ENCODE measurements at regions not wholly inside any gene's neighbourhood (a gene's known extent, or its start where the extent isn't known, plus 50 kb on each side); places are given as distances from the start of the nearest gene placed in this dataset.

DNA sequence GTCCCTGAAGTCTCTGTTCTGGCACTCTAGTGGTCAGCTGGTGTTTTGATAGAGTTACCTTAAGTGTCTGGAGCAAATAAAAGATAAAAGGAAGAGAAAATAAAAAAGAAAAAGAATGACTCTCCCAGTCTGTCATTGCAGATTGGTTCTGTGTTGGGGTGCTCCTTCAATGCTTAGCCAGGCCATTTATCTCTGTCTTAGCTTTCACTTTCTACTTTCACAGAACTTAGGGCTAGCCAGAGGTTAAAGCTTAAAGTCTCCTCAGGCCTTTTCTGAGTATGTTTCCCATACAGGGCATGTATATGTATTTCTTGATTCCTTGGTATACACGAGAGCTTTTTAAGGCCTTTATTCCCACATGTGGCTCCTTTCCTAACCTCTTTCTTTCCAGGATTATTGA is 83.1 kb upstream of the TEX13D start:
- CTCF ChIA-PET, result no interaction called here
- Histone ChIP-seq H3K27ac (ENCODE audit: low read depth, low read length) (no peak overlapping the region), H3K4me3 (ENCODE audit: low read depth, low read length) (no peak overlapping the region), H3K9me3 (ENCODE audit: control insufficient read depth, insufficient read depth, low read length) (no peaks in the 10 kb centered on the region), H3K27me3 (ENCODE audit: control insufficient read depth, insufficient read depth, low read length) (no peaks in the 10 kb centered on the region)
- TF ChIP-seq, protein P1, sequence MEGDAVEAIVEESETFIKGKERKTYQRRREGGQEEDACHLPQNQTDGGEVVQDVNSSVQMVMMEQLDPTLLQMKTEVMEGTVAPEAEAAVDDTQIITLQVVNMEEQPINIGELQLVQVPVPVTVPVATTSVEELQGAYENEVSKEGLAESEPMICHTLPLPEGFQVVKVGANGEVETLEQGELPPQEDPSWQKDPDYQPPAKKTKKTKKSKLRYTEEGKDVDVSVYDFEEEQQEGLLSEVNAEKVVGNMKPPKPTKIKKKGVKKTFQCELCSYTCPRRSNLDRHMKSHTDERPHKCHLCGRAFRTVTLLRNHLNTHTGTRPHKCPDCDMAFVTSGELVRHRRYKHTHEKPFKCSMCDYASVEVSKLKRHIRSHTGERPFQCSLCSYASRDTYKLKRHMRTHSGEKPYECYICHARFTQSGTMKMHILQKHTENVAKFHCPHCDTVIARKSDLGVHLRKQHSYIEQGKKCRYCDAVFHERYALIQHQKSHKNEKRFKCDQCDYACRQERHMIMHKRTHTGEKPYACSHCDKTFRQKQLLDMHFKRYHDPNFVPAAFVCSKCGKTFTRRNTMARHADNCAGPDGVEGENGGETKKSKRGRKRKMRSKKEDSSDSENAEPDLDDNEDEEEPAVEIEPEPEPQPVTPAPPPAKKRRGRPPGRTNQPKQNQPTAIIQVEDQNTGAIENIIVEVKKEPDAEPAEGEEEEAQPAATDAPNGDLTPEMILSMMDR (IDR thresholded peaks at IDR 0.05; ENCODE audit: low read depth, low read length), result no peak
- POLR2A ChIA-PET, result no interaction called here
- no peak for DNase-seq (ENCODE audit: low read depth, low spot score)

DNA sequence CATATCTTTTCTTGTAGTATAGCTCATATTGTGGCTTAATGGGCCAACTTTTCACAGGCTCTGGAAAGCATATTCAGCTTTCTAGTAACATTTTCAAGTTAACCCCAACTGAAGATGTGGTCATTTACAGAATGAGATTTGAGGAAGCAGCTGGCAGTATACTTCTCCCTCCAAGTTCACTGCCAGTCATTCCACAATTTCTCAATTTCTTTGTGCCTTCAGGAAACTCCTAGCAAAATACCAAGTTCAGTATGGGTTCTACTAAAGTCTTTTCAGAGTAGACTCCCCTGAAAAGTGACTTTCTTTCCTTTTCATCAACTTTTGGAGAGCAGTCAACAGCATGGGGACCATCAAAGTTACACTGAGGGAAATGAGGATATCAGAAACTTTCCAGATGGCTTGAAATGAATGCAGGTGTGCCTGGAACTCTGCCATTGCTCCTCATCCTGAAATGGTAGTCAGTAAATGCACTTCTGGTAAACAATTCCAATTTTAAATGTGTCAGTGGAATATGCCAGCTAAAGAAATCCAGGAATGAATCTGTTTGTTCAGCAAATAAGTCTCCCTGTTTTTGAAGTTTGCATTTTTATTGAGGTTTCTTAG is 81.5 kb upstream of the TEX13D start:
- ChIA-PET CTCF (no interaction called here), POLR2A (no interaction called here)
- DNase-seq (ENCODE audit: low read depth, low spot score), result no peak
- Histone ChIP-seq H3K4me3 (ENCODE audit: low read depth, low read length) (no peak overlapping the region), H3K27ac (ENCODE audit: low read depth, low read length) (no peak overlapping the region), H3K9me3 (ENCODE audit: control insufficient read depth, insufficient read depth, low read length) (no peaks in the 10 kb centered on the region), H3K27me3 (ENCODE audit: control insufficient read depth, insufficient read depth, low read length) (no peaks in the 10 kb centered on the region)
- TF ChIP-seq, protein P1 (IDR thresholded peaks at IDR 0.05; ENCODE audit: low read depth, low read length), result no peak

DNA sequence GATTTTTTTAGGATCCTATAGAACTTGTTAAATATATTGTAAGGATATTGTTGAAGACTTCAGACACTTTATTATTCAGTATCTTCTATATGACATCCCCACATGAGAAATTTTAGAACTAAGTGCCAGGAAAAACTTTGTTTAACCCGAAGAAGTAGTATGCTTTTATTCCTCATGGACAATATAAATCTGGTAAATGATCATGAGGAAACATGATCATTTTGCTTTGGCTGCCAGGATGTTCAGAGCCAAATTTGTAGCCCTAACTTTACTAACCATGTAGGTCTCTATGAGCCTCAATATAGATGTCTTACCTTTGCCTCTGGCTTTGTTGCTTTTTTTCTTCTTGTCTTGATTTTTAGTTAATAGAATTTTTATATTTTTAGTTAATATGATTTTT is 77.8 kb upstream of the TEX13D start:
- ChIA-PET CTCF (interaction anchor here (0.6 kb wide), 1 partner anchor 385 kb away, joined by 3 read pairs; no protein-coding TSS in a partner anchor), POLR2A (no interaction called here)
- DNase-seq (ENCODE audit: low read depth, low spot score), result no peak
- Histone ChIP-seq H3K4me3 (ENCODE audit: low read depth, low read length) (no peak overlapping the region), H3K9me3 (ENCODE audit: control insufficient read depth, insufficient read depth, low read length) (no peaks in the 10 kb centered on the region), H3K27ac (ENCODE audit: low read depth, low read length) (no peak overlapping the region), H3K27me3 (ENCODE audit: control insufficient read depth, insufficient read depth, low read length) (no peaks in the 10 kb centered on the region)
- TF ChIP-seq, protein P1 (IDR thresholded peaks at IDR 0.05; ENCODE audit: low read depth, low read length), result no peak

DNA sequence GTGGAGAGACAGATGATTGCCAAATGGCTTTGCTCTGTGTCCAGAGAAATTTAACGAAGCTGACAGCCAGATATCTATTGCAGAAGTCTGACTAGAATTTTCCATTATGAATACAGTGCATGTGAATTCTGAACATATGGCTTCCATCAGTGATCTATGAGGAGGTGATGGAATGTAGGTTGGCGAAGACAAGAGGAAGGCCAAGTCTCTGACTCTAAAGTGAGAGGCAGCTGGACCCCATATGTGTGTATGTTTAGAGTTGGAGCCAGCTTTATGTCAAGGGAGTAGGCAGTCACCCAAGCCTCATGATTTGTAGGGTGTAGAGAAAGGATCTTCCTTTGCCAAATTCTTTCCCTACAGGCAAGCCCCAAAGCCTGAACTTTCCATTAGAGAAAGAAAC is 76.2 kb upstream of the TEX13D start:
- no peak overlapping the region for H3K27ac ChIP-seq (ENCODE audit: low read depth, low read length)
- ChIA-PET POLR2A (no interaction called here), CTCF (no interaction called here)
- H3K9me3 ChIP-seq (ENCODE audit: control insufficient read depth, insufficient read depth, low read length), result no peaks in the 10 kb centered on the region
- H3K4me3 ChIP-seq (ENCODE audit: low read depth, low read length), result no peak overlapping the region
- DNase-seq (ENCODE audit: low read depth, low spot score), result peak; percentile 1
- H3K27me3 ChIP-seq (ENCODE audit: control insufficient read depth, insufficient read depth, low read length), result no peaks in the 10 kb centered on the region
- TF ChIP-seq, protein P1 (IDR thresholded peaks at IDR 0.05; ENCODE audit: low read depth, low read length), result no peak

DNA sequence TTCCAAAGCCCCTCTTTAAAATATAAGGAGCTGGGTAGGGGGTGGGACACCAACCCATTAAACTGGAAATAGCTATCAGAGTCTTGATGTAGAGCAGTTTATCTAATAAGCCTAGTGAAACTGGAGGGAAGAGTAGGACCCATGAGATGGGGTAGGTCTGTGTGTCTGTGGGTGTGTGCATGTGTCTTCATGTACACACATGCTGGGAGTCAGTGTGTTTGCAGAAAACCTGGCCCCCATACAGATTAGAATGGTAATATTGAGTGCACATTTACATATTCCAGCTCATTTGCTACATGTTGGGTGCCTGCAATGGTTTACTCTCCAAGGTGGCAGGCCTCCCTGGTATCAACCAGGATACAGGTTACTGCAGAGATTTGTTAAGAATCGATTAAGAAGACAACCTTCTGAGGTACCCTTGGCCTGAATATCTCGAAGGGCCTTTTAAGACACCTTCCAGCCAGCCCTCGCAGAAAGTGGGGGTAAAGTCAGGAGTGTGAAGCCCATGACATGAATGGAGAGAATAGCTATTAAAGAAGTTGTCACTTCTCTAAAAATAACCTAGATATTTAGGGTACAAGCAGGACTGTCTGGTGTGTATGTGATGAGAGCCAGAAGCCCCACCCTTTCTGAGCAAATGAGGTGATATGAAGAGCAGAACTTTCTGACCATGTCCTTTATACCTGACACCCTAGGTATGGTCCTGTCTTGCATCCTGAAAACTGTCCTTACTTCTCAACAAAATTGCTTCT is 75.7 kb upstream of the TEX13D start:
- H3K9me3 ChIP-seq (ENCODE audit: control insufficient read depth, insufficient read depth, low read length), result no peaks in the 10 kb centered on the region
- no peak overlapping the region for H3K4me3 ChIP-seq (ENCODE audit: low read depth, low read length)
- no peaks in the 10 kb centered on the region for H3K27me3 ChIP-seq (ENCODE audit: control insufficient read depth, insufficient read depth, low read length)
- no peak for DNase-seq (ENCODE audit: low read depth, low spot score)
- ChIA-PET CTCF (no interaction called here), POLR2A (no interaction called here)
- H3K27ac ChIP-seq (ENCODE audit: low read depth, low read length), result no peak overlapping the region
- TF ChIP-seq, protein P1 (IDR thresholded peaks at IDR 0.05; ENCODE audit: low read depth, low read length), result no peak
